Smooth muscle cell (in vitro differentiated cells): ENCODE measurements at regions not wholly inside any gene's neighbourhood (a gene's known extent, or its start where the extent isn't known, plus 50 kb on each side); places are given as distances from the start of the nearest gene placed in this dataset.

Experiments
- DNase-seq: peaks from one replicate; lab custom pipeline; 2025; ENCODE audit not compliant: unreplicated experiment; lab: John Stamatoyannopoulos, UW
- H2AFZ ChIP-seq: fragments of 200-600 bp; sonication (generic); 2 replicates; pipeline ENCODE4 v1.6.0; 2016; ENCODE audit warnings: antibody characterized with exemption, low read depth, mild to moderate bottlenecking
- H3F3A ChIP-seq: fragments of 200-600 bp; sonication (generic); 2 replicates; pipeline ENCODE4 v1.6.0; 2017; ENCODE audit warnings: antibody characterized with exemption, low read depth
- H3K27ac ChIP-seq: fragments of 200-600 bp; sonication (generic); 2 replicates; pipeline ENCODE4 v1.5.1; 2016; ENCODE audit warnings: low read depth, mild to moderate bottlenecking
- H3K27me3 ChIP-seq: fragments of 200-600 bp; sonication (generic); 2 replicates; pipeline ENCODE4 v1.6.1; 2016; ENCODE audit warnings: low read depth, mild to moderate bottlenecking
- H3K36me3 ChIP-seq: fragments of 200-600 bp; sonication (generic); 2 replicates; pipeline ENCODE4 v1.5.1; 2016; ENCODE audit warnings: low read depth
- H3K4me1 ChIP-seq: fragments of 200-600 bp; sonication (generic); 2 replicates; pipeline ENCODE4 v1.5.1; 2016; ENCODE audit warnings: low read depth
- H3K4me2 ChIP-seq: fragments of 200-600 bp; sonication (generic); 2 replicates; pipeline ENCODE4 v1.6.0; 2016; ENCODE audit warnings: mild to moderate bottlenecking
- H3K4me3 ChIP-seq: fragments of 200-600 bp; sonication (generic); 2 replicates; pipeline ENCODE4 v1.5.1; 2016; ENCODE audit warnings: mild to moderate bottlenecking
- H3K79me2 ChIP-seq: fragments of 200-600 bp; sonication (generic); 2 replicates; pipeline ENCODE4 v1.6.0; 2016; ENCODE audit warnings: low read depth, mild to moderate bottlenecking
- H3K9ac ChIP-seq: fragments of 200-600 bp; sonication (generic); 2 replicates; pipeline ENCODE4 v1.6.0; 2016; ENCODE audit warnings: low read depth
- H3K9me3 ChIP-seq: fragments of 200-600 bp; sonication (generic); replicated peaks from 2 replicates; pipeline ENCODE4 v1.5.1; 2016; ENCODE audit warnings: low read depth
- H4K20me1 ChIP-seq: fragments of 200-600 bp; sonication (generic); 2 replicates; pipeline ENCODE4 v1.6.0; 2016; ENCODE audit warnings: low read depth
- WGBS: methylation state at CpG from one replicate; pipeline ENCODE4 v1.1.7; 2016; ENCODE audit warnings: low lambda C conversion rate; 5-methylcytosine and 5-hydroxymethylcytosine counted together
- TF ChIP-seq, protein P1 (sequence below): fragments of 200-600 bp; sonication (generic); IDR thresholded peaks from 2 replicates; pipeline ENCODE4 v1.5.1; 2017; ENCODE audit warnings: borderline replicate concordance, mild to moderate bottlenecking, antibody characterized with exemption; ENCODE audit not compliant: insufficient read depth, poor library complexity, severe bottlenecking

DNA sequence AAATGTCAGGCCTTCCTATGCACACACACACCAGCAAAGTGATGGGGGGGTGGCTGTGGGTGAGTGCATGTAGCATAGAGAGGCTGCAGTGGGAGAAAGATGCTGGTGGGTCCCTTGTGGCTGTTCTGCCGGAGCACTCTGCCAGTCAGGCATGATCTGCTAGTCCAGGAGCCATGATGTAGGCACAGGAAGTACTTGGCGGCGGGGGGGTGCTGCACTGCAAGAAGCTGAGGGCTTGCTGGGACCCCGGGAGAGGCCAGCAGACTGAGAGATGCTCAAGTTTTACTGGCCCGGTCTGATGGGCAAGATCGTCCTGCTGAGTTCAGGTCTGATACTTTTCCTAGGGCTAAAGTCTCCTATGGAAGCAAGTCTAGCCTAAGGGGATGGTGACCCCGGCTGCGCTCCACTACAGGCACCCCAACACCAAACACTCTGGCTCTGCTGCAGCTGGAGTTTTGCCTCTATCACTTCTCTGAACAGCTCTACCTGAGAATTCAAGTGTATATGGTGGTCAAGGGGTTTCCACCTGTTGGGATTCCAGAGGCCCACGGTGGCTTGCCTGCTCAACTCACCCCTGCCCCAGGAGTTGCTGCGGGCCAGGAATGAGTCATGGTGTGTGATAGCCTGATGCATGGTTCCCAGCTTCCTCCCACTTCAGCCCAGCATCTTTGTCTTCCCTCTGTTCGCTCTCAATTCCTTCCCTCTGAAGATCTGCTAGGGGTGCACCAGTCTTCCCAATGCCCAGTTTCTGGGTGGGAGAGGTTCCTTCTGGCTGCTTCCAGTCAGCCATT lies 971.8 kb upstream of the ADGRB3 start:
- Histone ChIP-seq H3K9me3 (no peaks in the 10 kb centered on the region), H3K27ac (no peak overlapping the region), H3K4me2 (no peak overlapping the region), H3K36me3 (no peaks in the 10 kb centered on the region), H3F3A (no peaks in the 10 kb centered on the region), H2AFZ (no peak overlapping the region), H3K9ac (no peak overlapping the region), H4K20me1 (no peaks in the 10 kb centered on the region), H3K4me3 (no peak overlapping the region), H3K79me2 (no peaks in the 10 kb centered on the region), H3K27me3 (no peaks in the 10 kb centered on the region), H3K4me1 (no peaks in the 10 kb centered on the region)
- no peak for DNase-seq
- TF ChIP-seq, protein P1, sequence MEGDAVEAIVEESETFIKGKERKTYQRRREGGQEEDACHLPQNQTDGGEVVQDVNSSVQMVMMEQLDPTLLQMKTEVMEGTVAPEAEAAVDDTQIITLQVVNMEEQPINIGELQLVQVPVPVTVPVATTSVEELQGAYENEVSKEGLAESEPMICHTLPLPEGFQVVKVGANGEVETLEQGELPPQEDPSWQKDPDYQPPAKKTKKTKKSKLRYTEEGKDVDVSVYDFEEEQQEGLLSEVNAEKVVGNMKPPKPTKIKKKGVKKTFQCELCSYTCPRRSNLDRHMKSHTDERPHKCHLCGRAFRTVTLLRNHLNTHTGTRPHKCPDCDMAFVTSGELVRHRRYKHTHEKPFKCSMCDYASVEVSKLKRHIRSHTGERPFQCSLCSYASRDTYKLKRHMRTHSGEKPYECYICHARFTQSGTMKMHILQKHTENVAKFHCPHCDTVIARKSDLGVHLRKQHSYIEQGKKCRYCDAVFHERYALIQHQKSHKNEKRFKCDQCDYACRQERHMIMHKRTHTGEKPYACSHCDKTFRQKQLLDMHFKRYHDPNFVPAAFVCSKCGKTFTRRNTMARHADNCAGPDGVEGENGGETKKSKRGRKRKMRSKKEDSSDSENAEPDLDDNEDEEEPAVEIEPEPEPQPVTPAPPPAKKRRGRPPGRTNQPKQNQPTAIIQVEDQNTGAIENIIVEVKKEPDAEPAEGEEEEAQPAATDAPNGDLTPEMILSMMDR = no peak
- WGBS = 95% methylated on average over 11 of the region's 11 CpGs

GRCh38 chr6:67653561-67653960 lies 981.5 kb upstream of the ADGRB3 start:
- 91% methylated on average over 3 of the region's 3 CpGs for WGBS
- no peak overlapping the region for H2AFZ ChIP-seq
- H3K79me2 ChIP-seq = no peaks in the 10 kb centered on the region
- H3K36me3 ChIP-seq = no peaks in the 10 kb centered on the region
- no peaks in the 10 kb centered on the region for H3F3A ChIP-seq
- no peak for DNase-seq
- H3K4me1 ChIP-seq = no peaks in the 10 kb centered on the region
- H3K9me3 ChIP-seq = no peaks in the 10 kb centered on the region
- H3K4me3 ChIP-seq = no peak overlapping the region
- TF ChIP-seq, protein P1 = no peak
- H3K4me2 ChIP-seq = no peak overlapping the region
- H3K27ac ChIP-seq = no peak overlapping the region
- no peaks in the 10 kb centered on the region for H4K20me1 ChIP-seq
- H3K9ac ChIP-seq = no peak overlapping the region
- no peaks in the 10 kb centered on the region for H3K27me3 ChIP-seq

DNA sequence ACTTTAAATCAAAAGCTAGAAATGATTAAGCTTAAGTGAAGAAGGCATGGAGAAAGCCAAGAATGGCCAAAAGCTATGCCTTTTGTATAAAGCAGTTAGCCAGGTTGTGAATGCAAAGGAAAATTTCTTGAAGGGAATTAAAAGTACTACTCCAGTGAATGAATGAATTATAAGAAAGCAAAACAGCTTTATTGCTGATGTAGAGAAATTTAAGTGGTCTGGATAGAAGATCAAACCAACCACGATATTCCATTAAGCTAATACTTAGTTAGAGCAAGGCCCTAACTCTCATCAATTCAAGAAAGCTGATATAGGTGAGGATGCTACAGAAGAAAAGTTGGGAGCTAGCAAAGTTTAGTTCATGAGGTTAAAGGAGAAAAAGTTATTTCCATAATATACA lies 988.5 kb upstream of the ADGRB3 start:
- H2AFZ ChIP-seq = no peak overlapping the region
- H3F3A ChIP-seq = no peaks in the 10 kb centered on the region
- 91% methylated on average over 1 of the region's 1 CpG for WGBS
- H3K9me3 ChIP-seq = no peaks in the 10 kb centered on the region
- H3K36me3 ChIP-seq = no peaks in the 10 kb centered on the region
- H3K4me1 ChIP-seq = no peaks in the 10 kb centered on the region
- H3K27me3 ChIP-seq = no peaks in the 10 kb centered on the region
- no peak overlapping the region for H3K27ac ChIP-seq
- TF ChIP-seq, protein P1 = no peak
- H4K20me1 ChIP-seq = no peaks in the 10 kb centered on the region
- H3K4me2 ChIP-seq = no peak overlapping the region
- no peak overlapping the region for H3K4me3 ChIP-seq
- H3K9ac ChIP-seq = no peak overlapping the region
- DNase-seq = no peak
- H3K79me2 ChIP-seq = no peaks in the 10 kb centered on the region

DNA sequence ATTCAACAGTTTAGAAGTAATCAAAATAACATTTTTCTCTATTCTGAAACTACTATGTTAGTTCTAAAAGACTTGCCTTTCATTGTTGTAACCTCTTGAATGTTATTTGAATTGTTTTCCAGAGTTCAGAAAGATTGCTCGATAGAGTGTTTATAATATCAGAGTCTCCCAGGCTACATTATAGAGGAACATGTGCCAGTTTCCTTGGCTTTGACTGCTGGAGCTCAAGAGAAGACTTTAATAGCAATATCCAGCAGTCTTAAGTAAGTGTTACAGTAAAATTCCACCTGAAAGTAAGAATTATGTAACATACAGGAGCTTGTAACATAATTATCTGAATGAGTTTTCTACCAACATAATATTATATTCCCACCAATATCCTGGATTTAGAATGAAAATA lies 991.8 kb upstream of the ADGRB3 start:
- 90% methylated on average over 1 of the region's 1 CpG for WGBS
- no peaks in the 10 kb centered on the region for H3K9me3 ChIP-seq

More for the DNA sequence above, 991.8 kb upstream of the ADGRB3 start:
- H3K27ac ChIP-seq = no peak overlapping the region
- H3K79me2 ChIP-seq = no peaks in the 10 kb centered on the region
- no peaks in the 10 kb centered on the region for H3K36me3 ChIP-seq
- TF ChIP-seq, protein P1 = no peak
- H3K9ac ChIP-seq = no peak overlapping the region
- no peaks in the 10 kb centered on the region for H3K27me3 ChIP-seq
- no peaks in the 10 kb centered on the region for H3F3A ChIP-seq
- H2AFZ ChIP-seq = no peak overlapping the region
- no peaks in the 10 kb centered on the region for H3K4me1 ChIP-seq
- H3K4me2 ChIP-seq = no peak overlapping the region
- no peak overlapping the region for H3K4me3 ChIP-seq
- no peak for DNase-seq
- H4K20me1 ChIP-seq = no peaks in the 10 kb centered on the region
